ENCODE measurements at regions not wholly inside any gene's neighbourhood (a gene's known extent, or its start where the extent isn't known, plus 50 kb on each side); places are given as distances from the start of the nearest gene placed in this dataset.

GRCh38 chr2:8290771-8291352 lies 391.0 kb upstream of the ID2 start:
- TF ChIP-seq CTCF (IDR thresholded peaks at IDR 0.05 in 4 of 5, conservative IDR thresholded peaks at IDR 0.05 in 1 of 5) (no peak), POLR2A (IDR thresholded peaks at IDR 0.05) (no peak)
